ENCODE measurements at regions not wholly inside any gene's neighbourhood (a gene's known extent, or its start where the extent isn't known, plus 50 kb on each side); places are given as distances from the start of the nearest gene placed in this dataset.

DNA sequence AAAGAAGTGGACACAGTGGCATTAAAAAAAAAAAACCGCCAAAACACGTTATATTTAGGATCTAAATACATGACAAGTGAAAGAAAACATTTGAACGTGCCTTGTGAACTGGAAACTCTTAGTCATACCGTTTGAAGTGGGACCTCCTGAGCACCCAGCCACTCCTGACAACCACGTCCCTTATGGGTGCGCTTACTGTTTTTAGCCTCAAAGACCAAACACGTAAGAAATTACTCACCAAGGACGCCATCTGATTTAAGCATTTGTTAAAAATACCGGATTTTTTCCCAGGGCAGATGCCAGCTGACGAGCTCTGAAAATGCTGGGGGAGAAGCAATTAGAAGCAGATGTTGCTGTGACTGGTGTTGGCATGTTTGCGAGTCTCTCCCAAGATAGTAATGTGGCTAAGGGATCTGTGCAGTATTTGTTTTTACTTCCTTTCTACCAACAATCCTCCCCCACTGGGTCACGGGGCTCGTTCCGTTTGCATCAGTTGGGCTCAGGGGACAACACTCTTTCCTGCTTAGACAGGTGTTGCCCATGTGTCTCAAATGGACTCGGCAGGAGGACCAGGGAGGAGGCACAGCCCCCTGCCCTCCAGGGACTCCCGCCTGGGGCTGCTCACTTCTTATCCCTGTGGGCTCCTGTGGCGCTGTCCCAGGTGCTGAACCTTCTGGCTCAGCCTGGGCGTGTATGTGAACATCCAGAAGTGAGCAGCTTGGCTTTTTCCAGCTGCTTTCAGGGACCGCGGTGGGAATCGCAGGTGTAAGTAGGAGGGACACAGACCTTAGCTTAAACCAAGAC lies 101.0 kb downstream of the BEGAIN start:
- TF ChIP-seq, protein P1, sequence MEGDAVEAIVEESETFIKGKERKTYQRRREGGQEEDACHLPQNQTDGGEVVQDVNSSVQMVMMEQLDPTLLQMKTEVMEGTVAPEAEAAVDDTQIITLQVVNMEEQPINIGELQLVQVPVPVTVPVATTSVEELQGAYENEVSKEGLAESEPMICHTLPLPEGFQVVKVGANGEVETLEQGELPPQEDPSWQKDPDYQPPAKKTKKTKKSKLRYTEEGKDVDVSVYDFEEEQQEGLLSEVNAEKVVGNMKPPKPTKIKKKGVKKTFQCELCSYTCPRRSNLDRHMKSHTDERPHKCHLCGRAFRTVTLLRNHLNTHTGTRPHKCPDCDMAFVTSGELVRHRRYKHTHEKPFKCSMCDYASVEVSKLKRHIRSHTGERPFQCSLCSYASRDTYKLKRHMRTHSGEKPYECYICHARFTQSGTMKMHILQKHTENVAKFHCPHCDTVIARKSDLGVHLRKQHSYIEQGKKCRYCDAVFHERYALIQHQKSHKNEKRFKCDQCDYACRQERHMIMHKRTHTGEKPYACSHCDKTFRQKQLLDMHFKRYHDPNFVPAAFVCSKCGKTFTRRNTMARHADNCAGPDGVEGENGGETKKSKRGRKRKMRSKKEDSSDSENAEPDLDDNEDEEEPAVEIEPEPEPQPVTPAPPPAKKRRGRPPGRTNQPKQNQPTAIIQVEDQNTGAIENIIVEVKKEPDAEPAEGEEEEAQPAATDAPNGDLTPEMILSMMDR (IDR thresholded peaks at IDR 0.05; ENCODE audit: insufficient read depth, low read depth, low read length) = no peak
- TF ChIP-seq EZH2 (IDR thresholded peaks at IDR 0.05; ENCODE audit: insufficient read depth, low read length) = no peak
